GM19324 (cell line): ENCODE measurements at regions not wholly inside any gene's neighbourhood (a gene's known extent, or its start where the extent isn't known, plus 50 kb on each side); places are given as distances from the start of the nearest gene placed in this dataset.

Source experiments
- ATAC-seq: cut with Tn5 transposase; IDR thresholded peaks from one replicate; pipeline ENCODE4 v1.9.1; 2021; ENCODE audit warnings: mild to moderate bottlenecking, moderate library complexity; ENCODE audit not compliant: unreplicated experiment, low FRiP score

GRCh38 chr1:37127254-37127748 is 93.0 kb upstream of the GRIK3 start:
- no peak for ATAC-seq

- ATAC-seq = no peak
These were observed 93.8 kb upstream of the GRIK3 start for GRCh38 chr1:37128091-37128490.

GRCh38 chr1:37130221-37130948 is 96.1 kb upstream of the GRIK3 start:
- no peak for ATAC-seq

GRCh38 chr1:37131281-37131680 is 97.0 kb upstream of the GRIK3 start:
- no peak for ATAC-seq

- ATAC-seq = no peak
These were observed 99.2 kb upstream of the GRIK3 start for GRCh38 chr1:37133276-37134145.

GRCh38 chr1:37134599-37134998 is 100.3 kb upstream of the GRIK3 start:
- ATAC-seq = no peak

- ATAC-seq = no peak
These were observed 100.7 kb upstream of the GRIK3 start for GRCh38 chr1:37135032-37135431.

GRCh38 chr1:37137014-37137413 is 102.7 kb upstream of the GRIK3 start:
- no peak for ATAC-seq

- ATAC-seq = no peak
These were observed 103.3 kb upstream of the GRIK3 start for GRCh38 chr1:37137601-37138000.

GRCh38 chr1:37143800-37144199 is 109.5 kb upstream of the GRIK3 start:
- no peak for ATAC-seq

GRCh38 chr1:37146071-37146470 is 111.8 kb upstream of the GRIK3 start:
- no peak for ATAC-seq

- no peak for ATAC-seq
These were observed 113.1 kb upstream of the GRIK3 start for GRCh38 chr1:37147392-37147831.

GRCh38 chr1:37147906-37148305 is 113.6 kb upstream of the GRIK3 start:
- no peak for ATAC-seq

- no peak for ATAC-seq
These were observed 114.3 kb upstream of the GRIK3 start for GRCh38 chr1:37148663-37149062.

- no peak for ATAC-seq
These were observed 115.0 kb upstream of the GRIK3 start for GRCh38 chr1:37149296-37149695.

- ATAC-seq = no peak
These were observed 116.7 kb upstream of the GRIK3 start for GRCh38 chr1:37150986-37151385.

- ATAC-seq = no peak
These were observed 117.5 kb upstream of the GRIK3 start for GRCh38 chr1:37151789-37152188.

- ATAC-seq = no peak
These were observed 118.2 kb upstream of the GRIK3 start for GRCh38 chr1:37152491-37152890.

- ATAC-seq = no peak
These were observed 119.1 kb upstream of the GRIK3 start for GRCh38 chr1:37153116-37154100.

GRCh38 chr1:37156646-37157045 is 122.3 kb upstream of the GRIK3 start:
- ATAC-seq = no peak
